ENCODE measurements at regions not wholly inside any gene's neighbourhood (a gene's known extent, or its start where the extent isn't known, plus 50 kb on each side); places are given as distances from the start of the nearest gene placed in this dataset.

GRCh38 chr3:5840056-5840455 lies 652.5 kb downstream of the EDEM1 start:
- no peak for TF ChIP-seq CTCF (conservative IDR thresholded peaks at IDR 0.05)
- no peak for TF ChIP-seq EZH2 (IDR thresholded peaks at IDR 0.05; ENCODE audit: low read depth)
